RPMI8226 (cell line): ENCODE measurements at regions not wholly inside any gene's neighbourhood (a gene's known extent, or its start where the extent isn't known, plus 50 kb on each side); places are given as distances from the start of the nearest gene placed in this dataset.
"Not testable (repeated sequence)": the region's sequence is repeated elsewhere in the genome, so short reads cannot be mapped to it uniquely, and the experiment has no call there.

Experiments
- DNase-seq: peaks from one replicate; pipeline ENCODE4 v3.0.0-alpha.2; 2015

GRCh38 chr18:71450257-71450656 is 1093.9 kb downstream of the CBLN2 start:
- no peak for DNase-seq

GRCh38 chr18:71443706-71444480 is 1100.2 kb downstream of the CBLN2 start:
- no peak for DNase-seq

- DNase-seq = no peak
These were observed 1101.4 kb downstream of the CBLN2 start for GRCh38 chr18:71442731-71443141.

GRCh38 chr18:71441156-71441555 is 1103.0 kb downstream of the CBLN2 start:
- DNase-seq = no peak

GRCh38 chr18:71437511-71437910 is 1106.6 kb downstream of the CBLN2 start:
- DNase-seq = no peak

GRCh38 chr18:71433373-71433772 is 1110.8 kb downstream of the CBLN2 start:
- DNase-seq = no peak

GRCh38 chr18:71431689-71432088 is 1112.5 kb downstream of the CBLN2 start:
- DNase-seq = no peak

- DNase-seq = no peak
These were observed 1113.0 kb downstream of the CBLN2 start for GRCh38 chr18:71431171-71431570.

- no peak for DNase-seq
These were observed 1117.7 kb downstream of the CBLN2 start for GRCh38 chr18:71426441-71426840.

GRCh38 chr18:71405169-71405809 is 1116.4 kb downstream of the SOCS6 start:
- no peak for DNase-seq

- no peak for DNase-seq
These were observed 1114.7 kb downstream of the SOCS6 start for GRCh38 chr18:71403501-71403900.

GRCh38 chr18:71398531-71398930 is 1109.7 kb downstream of the SOCS6 start:
- peak; percentile 21 for DNase-seq

GRCh38 chr18:71388148-71388547 is 1099.3 kb downstream of the SOCS6 start:
- no peak for DNase-seq

- DNase-seq = no peak
These were observed 1085.6 kb downstream of the SOCS6 start for GRCh38 chr18:71374294-71375000.

- DNase-seq = no peak
These were observed 1083.2 kb downstream of the SOCS6 start for GRCh38 chr18:71371951-71372605.

GRCh38 chr18:71370671-71371445 is 1082.0 kb downstream of the SOCS6 start:
- DNase-seq = no peak

- no peak for DNase-seq
These were observed 1081.2 kb downstream of the SOCS6 start for GRCh38 chr18:71370095-71370494.

GRCh38 chr18:71362140-71362539 is 1073.3 kb downstream of the SOCS6 start:
- no peak for DNase-seq

GRCh38 chr18:71355599-71355998 is 1066.8 kb downstream of the SOCS6 start:
- DNase-seq = not testable (repeated sequence)

GRCh38 chr18:71352618-71353017 is 1063.8 kb downstream of the SOCS6 start:
- DNase-seq = no peak

GRCh38 chr18:71336576-71337210 is 1047.8 kb downstream of the SOCS6 start:
- DNase-seq = no peak

- DNase-seq = no peak
These were observed 1040.7 kb downstream of the SOCS6 start for GRCh38 chr18:71329563-71329962.
